GM12878 (cell line): ENCODE measurements at regions not wholly inside any gene's neighbourhood (a gene's known extent, or its start where the extent isn't known, plus 50 kb on each side); places are given as distances from the start of the nearest gene placed in this dataset.

ENCODE experiments used
- CTCF ChIP-seq, 3 experiments: IDR thresholded peaks in 2 of 3; conservative IDR thresholded peaks in 1 of 3; 2 replicates each; pipeline ENCODE4 v1.5.1; 2011; ENCODE audit warnings: low read depth in 3 of 3, low read length in 3 of 3, mild to moderate bottlenecking in 3 of 3, control low read depth in 2 of 3, moderate library complexity in 2 of 3, inconsistent platforms in 1 of 3, mixed read lengths in 1 of 3; ENCODE audit not compliant: control insufficient read depth in 2 of 3, insufficient read depth in 1 of 3; ENCODE audit errors: extremely low read depth in 1 of 3
- EZH2 ChIP-seq: IDR thresholded peaks from 2 replicates; pipeline ENCODE4 v1.6.1; 2012; ENCODE audit warnings: low read depth, mild to moderate bottlenecking, control low read depth, inconsistent platforms, low read length, borderline replicate concordance; ENCODE audit not compliant: control insufficient read depth
- FOXK2 ChIP-seq: fragments of 450-650 bp; IDR thresholded peaks from 2 replicates; pipeline ENCODE4 v1.6.1; 2017; ENCODE audit warnings: mild to moderate bottlenecking, moderate library complexity
- HDAC2 ChIP-seq: fragments of 200-600 bp; sonication (generic); IDR thresholded peaks from 2 replicates; pipeline ENCODE4 v1.6.1; 2017
- IKZF1 ChIP-seq: fragments of 450-650 bp; conservative IDR thresholded peaks from 2 replicates; pipeline ENCODE4 v1.6.1; 2017; ENCODE audit warnings: antibody characterized with exemption, mild to moderate bottlenecking
- MLLT1 ChIP-seq: fragments of 450-650 bp; IDR thresholded peaks from 2 replicates; pipeline ENCODE4 v1.6.1; 2016; ENCODE audit warnings: mild to moderate bottlenecking
- PAX5 ChIP-seq: IDR thresholded peaks from 2 replicates; pipeline ENCODE4 v1.6.1; 2011; ENCODE audit warnings: low read depth, low read length, borderline replicate concordance
- PAX8 ChIP-seq: fragments of 450-650 bp; IDR thresholded peaks from 2 replicates; pipeline ENCODE4 v1.6.1; 2017; ENCODE audit warnings: mild to moderate bottlenecking, moderate library complexity
- POLR2A ChIP-seq: IDR thresholded peaks from 2 replicates; pipeline ENCODE4 v1.6.1; 2011; ENCODE audit warnings: low read depth, mild to moderate bottlenecking, low read length
- ZNF24 ChIP-seq: fragments of 450-650 bp; IDR thresholded peaks from 2 replicates; pipeline ENCODE4 v1.6.1; 2017; ENCODE audit warnings: antibody characterized with exemption, mild to moderate bottlenecking
- ZNF592 ChIP-seq: fragments of 450-650 bp; IDR thresholded peaks from 2 replicates; pipeline ENCODE4 v1.6.1; 2017; ENCODE audit warnings: mild to moderate bottlenecking, moderate library complexity

- TF ChIP-seq IKZF1 (no peak), FOXK2 (no peak), PAX8 (no peak), HDAC2 (no peak), ZNF24 (no peak), EZH2 (no peak), MLLT1 (no peak), PAX5 (no peak), ZNF592 (no peak), POLR2A (no peak), CTCF (IDR thresholded peaks at IDR 0.05 in 2 of 3, conservative IDR thresholded peaks at IDR 0.05 in 1 of 3; ENCODE audit: control insufficient read depth in 2 of 3, extremely low read depth in 1 of 3, insufficient read depth in 1 of 3, low read depth in 3 of 3, low read length in 3 of 3) (no peak)
Measured at GRCh38 chr3:182094321-182094720, 382.6 kb downstream of the SOX2 start.
